ENCODE measurements at regions not wholly inside any gene's neighbourhood (a gene's known extent, or its start where the extent isn't known, plus 50 kb on each side); places are given as distances from the start of the nearest gene placed in this dataset.

DNA sequence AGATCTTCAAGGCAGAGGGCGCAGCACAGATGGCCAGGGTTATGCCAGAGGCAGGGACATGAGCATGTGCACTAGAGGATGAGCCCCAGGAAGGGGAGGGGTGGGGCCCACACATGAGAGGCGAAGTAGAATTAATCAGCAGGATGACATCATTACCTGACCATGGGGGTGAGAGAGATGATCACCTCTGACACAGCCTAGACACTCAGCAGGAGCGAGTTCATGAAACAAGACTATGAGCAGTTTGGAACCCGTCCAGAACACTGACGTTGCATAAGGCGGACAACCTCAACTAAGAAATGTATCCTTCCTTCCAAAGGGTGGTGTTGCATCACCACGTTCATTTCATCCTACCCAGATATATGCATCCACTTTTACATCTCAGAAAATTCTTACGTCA lies 446.7 kb upstream of the TENM3 start:
- no peak overlapping the region for H3K4me3 ChIP-seq (replicated peaks in 1 of 3; ENCODE audit: low read depth in 2 of 3, low read length in 3 of 3)
- peaks cover 5 to 7% of the 10 kb centered on the region in 2 donors for H3K9me3 ChIP-seq (replicated peaks in 1 of 2; ENCODE audit: control insufficient read depth in 1 of 2, insufficient read depth in 1 of 2, low read length in 2 of 2)
- no peaks in the 10 kb centered on the region for H3K4me1 Mint-ChIP-seq
- no peak overlapping the region for H3K27ac Mint-ChIP-seq
- WGBS (ENCODE audit: insufficient coverage): 89% methylated on average over 5 of the region's 8 CpGs
- H3K4me2 ChIP-seq (replicated peaks; ENCODE audit: extremely low read depth, low read length, poor library complexity, severe bottlenecking): no peak overlapping the region
- no peak overlapping the region for H2AFZ ChIP-seq (ENCODE audit: insufficient read depth, low read depth, low read length, poor library complexity, severe bottlenecking)
- H3K27ac ChIP-seq (ENCODE audit: low read depth in 1 of 2, low read length in 2 of 2): no peak overlapping the region
- H3K36me3 ChIP-seq (replicated peaks in 1 of 2; ENCODE audit: control insufficient read depth in 1 of 2, insufficient read depth in 2 of 2, low read length in 2 of 2): no peaks in the 10 kb centered on the region
- no peak overlapping the region for H3K9ac ChIP-seq (ENCODE audit: insufficient read depth, low read length, poor library complexity, severe bottlenecking)
- no peak for DNase-seq
- intact Hi-C loops (cut with micrococcal nuclease): no loop called here
- H3K4me1 ChIP-seq (ENCODE audit: control insufficient read depth in 1 of 2, insufficient read depth in 2 of 2, low read length in 2 of 2): no peaks in the 10 kb centered on the region
- H3K27me3 ChIP-seq (ENCODE audit: control insufficient read depth in 2 of 2, insufficient read depth in 2 of 2, low read length in 2 of 2): no peaks in the 10 kb centered on the region
- peaks cover 0 to 2% (median 0%) of the 10 kb centered on the region in 3 donors for H3K27me3 Mint-ChIP-seq (ENCODE audit: low read depth in 3 of 3)
- no peaks in the 10 kb centered on the region for H4K20me1 ChIP-seq (ENCODE audit: insufficient read depth, low read length)
- no peaks in the 10 kb centered on the region for H3K79me2 ChIP-seq (ENCODE audit: insufficient read depth, low read length)
- H3K4me3 Mint-ChIP-seq: no peak overlapping the region
- H3K36me3 Mint-ChIP-seq: no peaks in the 10 kb centered on the region
- peaks cover 2 to 14% (median 7%) of the 10 kb centered on the region in 7 donors for H3K9me3 Mint-ChIP-seq
- TF ChIP-seq, protein P1, sequence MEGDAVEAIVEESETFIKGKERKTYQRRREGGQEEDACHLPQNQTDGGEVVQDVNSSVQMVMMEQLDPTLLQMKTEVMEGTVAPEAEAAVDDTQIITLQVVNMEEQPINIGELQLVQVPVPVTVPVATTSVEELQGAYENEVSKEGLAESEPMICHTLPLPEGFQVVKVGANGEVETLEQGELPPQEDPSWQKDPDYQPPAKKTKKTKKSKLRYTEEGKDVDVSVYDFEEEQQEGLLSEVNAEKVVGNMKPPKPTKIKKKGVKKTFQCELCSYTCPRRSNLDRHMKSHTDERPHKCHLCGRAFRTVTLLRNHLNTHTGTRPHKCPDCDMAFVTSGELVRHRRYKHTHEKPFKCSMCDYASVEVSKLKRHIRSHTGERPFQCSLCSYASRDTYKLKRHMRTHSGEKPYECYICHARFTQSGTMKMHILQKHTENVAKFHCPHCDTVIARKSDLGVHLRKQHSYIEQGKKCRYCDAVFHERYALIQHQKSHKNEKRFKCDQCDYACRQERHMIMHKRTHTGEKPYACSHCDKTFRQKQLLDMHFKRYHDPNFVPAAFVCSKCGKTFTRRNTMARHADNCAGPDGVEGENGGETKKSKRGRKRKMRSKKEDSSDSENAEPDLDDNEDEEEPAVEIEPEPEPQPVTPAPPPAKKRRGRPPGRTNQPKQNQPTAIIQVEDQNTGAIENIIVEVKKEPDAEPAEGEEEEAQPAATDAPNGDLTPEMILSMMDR (IDR thresholded peaks at IDR 0.05): no peak

DNA sequence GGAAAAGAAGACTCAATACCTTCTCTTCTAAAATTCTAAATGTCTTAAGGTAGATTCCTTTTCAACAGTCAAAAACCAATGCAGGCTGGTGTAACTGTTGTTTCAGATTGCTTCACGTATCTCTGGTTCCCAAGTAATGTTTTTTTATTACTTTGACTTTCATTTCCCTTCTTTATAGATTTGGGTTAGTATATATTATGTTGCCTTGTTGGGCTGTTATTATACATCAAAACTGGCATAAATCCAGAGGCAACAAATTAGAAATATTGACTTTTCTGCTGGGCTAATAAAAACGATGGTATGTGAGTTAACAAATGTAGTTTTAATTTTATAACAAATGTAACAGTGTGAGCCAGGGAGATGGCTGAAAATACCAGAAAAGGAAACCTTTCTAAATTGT lies 444.7 kb upstream of the TENM3 start:
- intact Hi-C loops (cut with micrococcal nuclease): no loop called here
- peaks cover 5 to 7% of the 10 kb centered on the region in 2 donors for H3K9me3 ChIP-seq (replicated peaks in 1 of 2; ENCODE audit: control insufficient read depth in 1 of 2, insufficient read depth in 1 of 2, low read length in 2 of 2)
- H4K20me1 ChIP-seq (ENCODE audit: insufficient read depth, low read length): no peaks in the 10 kb centered on the region
- no peak for DNase-seq
- H2AFZ ChIP-seq (ENCODE audit: insufficient read depth, low read depth, low read length, poor library complexity, severe bottlenecking): no peak overlapping the region
- no peaks in the 10 kb centered on the region for H3K36me3 ChIP-seq (replicated peaks in 1 of 2; ENCODE audit: control insufficient read depth in 1 of 2, insufficient read depth in 2 of 2, low read length in 2 of 2)
- no peaks in the 10 kb centered on the region for H3K4me1 ChIP-seq (ENCODE audit: control insufficient read depth in 1 of 2, insufficient read depth in 2 of 2, low read length in 2 of 2)
- H3K4me3 ChIP-seq (replicated peaks in 1 of 3; ENCODE audit: low read depth in 2 of 3, low read length in 3 of 3): no peak overlapping the region
- H3K79me2 ChIP-seq (ENCODE audit: insufficient read depth, low read length): no peaks in the 10 kb centered on the region
- Mint-ChIP-seq H3K27ac (no peak overlapping the region), H3K9me3 (peaks cover 2 to 14% (median 8%) of the 10 kb centered on the region in 7 donors), H3K4me1 (no peaks in the 10 kb centered on the region), H3K27me3 (ENCODE audit: low read depth in 3 of 3) (peaks cover 0 to 2% (median 0%) of the 10 kb centered on the region in 3 donors), H3K36me3 (no peaks in the 10 kb centered on the region), H3K4me3 (no peak overlapping the region)
- H3K4me2 ChIP-seq (replicated peaks; ENCODE audit: extremely low read depth, low read length, poor library complexity, severe bottlenecking): no peak overlapping the region
- TF ChIP-seq, protein P1 (IDR thresholded peaks at IDR 0.05): no peak
- no peak overlapping the region for H3K9ac ChIP-seq (ENCODE audit: insufficient read depth, low read length, poor library complexity, severe bottlenecking)
- WGBS (ENCODE audit: insufficient coverage): no CpG with 5 or more reads among the region's 2 CpGs
- H3K27ac ChIP-seq (ENCODE audit: low read depth in 1 of 2, low read length in 2 of 2): no peak overlapping the region
- H3K27me3 ChIP-seq (ENCODE audit: control insufficient read depth in 2 of 2, insufficient read depth in 2 of 2, low read length in 2 of 2): no peaks in the 10 kb centered on the region

All from CD14-positive monocyte (primary cell).